IMR-90 (cell line): ENCODE measurements at regions not wholly inside any gene's neighbourhood (a gene's known extent, or its start where the extent isn't known, plus 50 kb on each side); places are given as distances from the start of the nearest gene placed in this dataset.

Source experiments
- ATAC-seq: fragments of 200-7000 bp; cut with Tn5 transposase; 2 replicates; pipeline ENCODE4 v1.9.1; 2020; ENCODE audit warnings: low read depth, mild to moderate bottlenecking, moderate library complexity
- BruUV-seq: library from RNA; stranded (reverse); fragments of 400-500 nt; replicated peaks from 2 replicates; lab custom pipeline; 2021; lab: Mats Ljungman, UMichigan
- CTCF ChIA-PET: fragments of 300-600 bp; formaldehyde crosslinking; extraction: SDS; loops from one replicate; lab custom pipeline; 2021; ENCODE audit warnings: antibody characterized with exemption; lab: Yijun Ruan, JAX
- POLR2A ChIA-PET: fragments of 300-600 bp; sonication (Branson Sonifier 250); formaldehyde crosslinking; loops from one replicate; lab custom pipeline; 2022; ENCODE audit warnings: antibody characterized with exemption; ENCODE audit not compliant: unreplicated experiment; lab: Charles Lee
- DNase-seq: peaks from one replicate; pipeline ENCODE4 v3.0.0; 2013
- H2AFZ ChIP-seq: replicated peaks from 2 replicates; pipeline ENCODE3; 2013; ENCODE audit warnings: low read length, mild to moderate bottlenecking; ENCODE audit not compliant: poor library complexity
- H2AK5ac ChIP-seq: 2 replicates; pipeline ENCODE4 v1.6.1; 2013; ENCODE audit warnings: low read depth, low read length, inconsistent platforms
- H2AK9ac ChIP-seq: replicated peaks from 2 replicates; pipeline ENCODE3; 2013; ENCODE audit warnings: mild to moderate bottlenecking, low read depth, low read length, moderate library complexity; ENCODE audit not compliant: poor library complexity
- H2BK120ac ChIP-seq: 2 replicates; pipeline ENCODE4 v1.6.1; 2013; ENCODE audit warnings: low read depth, low read length, inconsistent platforms
- H2BK15ac ChIP-seq: 3 replicates; pipeline ENCODE4 v1.6.1; 2013; ENCODE audit warnings: low read depth, low read length, inconsistent platforms
- H2BK20ac ChIP-seq: 2 replicates; pipeline ENCODE4 v1.6.1; 2013; ENCODE audit warnings: low read depth, mild to moderate bottlenecking, inconsistent platforms, low read length, moderate library complexity
- H2BK5ac ChIP-seq: 2 replicates; pipeline ENCODE4 v1.6.1; 2013; ENCODE audit warnings: mild to moderate bottlenecking, low read depth, low read length, inconsistent platforms; ENCODE audit not compliant: poor library complexity, severe bottlenecking
- H3K14ac ChIP-seq: replicated peaks from 2 replicates; pipeline ENCODE4 v1.6.1; 2013; ENCODE audit warnings: low read depth, low read length, inconsistent platforms
- H3K18ac ChIP-seq: 2 replicates; pipeline ENCODE4 v1.6.1; 2013; ENCODE audit warnings: low read depth, low read length, control low read depth
- H3K23ac ChIP-seq: 2 replicates; pipeline ENCODE4 v1.6.1; 2013; ENCODE audit warnings: low read depth, low read length, inconsistent platforms
- H3K27ac ChIP-seq: 2 replicates; pipeline ENCODE4 v1.5.1; 2013; ENCODE audit warnings: mild to moderate bottlenecking, control low read depth, low read length; ENCODE audit not compliant: insufficient read depth
- H3K27me3 ChIP-seq: 2 replicates; pipeline ENCODE4 v1.6.1; 2013; ENCODE audit warnings: low read length; ENCODE audit not compliant: control insufficient read depth, insufficient read depth
- H3K36me3 ChIP-seq: 2 replicates; pipeline ENCODE4 v1.6.1; 2013; ENCODE audit warnings: low read length, mixed read lengths; ENCODE audit not compliant: control insufficient read depth, insufficient read depth
- H3K4ac ChIP-seq: 2 replicates; pipeline ENCODE4 v1.6.1; 2013; ENCODE audit warnings: low read depth, low read length, inconsistent platforms
- H3K4me1 ChIP-seq: 2 replicates; pipeline ENCODE4 v1.6.1; 2013; ENCODE audit warnings: low read length, mixed read lengths; ENCODE audit not compliant: control insufficient read depth, insufficient read depth
- H3K4me2 ChIP-seq: 2 replicates; pipeline ENCODE4 v1.6.1; 2013; ENCODE audit warnings: low read depth, mild to moderate bottlenecking, control low read depth, low read length, moderate library complexity
- H3K4me3 ChIP-seq: 2 replicates; pipeline ENCODE4 v1.5.1; 2013; ENCODE audit warnings: low read depth, mild to moderate bottlenecking, control low read depth, low read length, moderate library complexity; ENCODE audit not compliant: insufficient read depth
- H3K56ac ChIP-seq: 2 replicates; pipeline ENCODE4 v1.6.1; 2013; ENCODE audit warnings: low read length, inconsistent platforms; ENCODE audit not compliant: insufficient read depth; ENCODE audit errors: extremely low read depth
- H3K79me1 ChIP-seq, 2 experiments: 2 replicates each; pipeline ENCODE4 v1.6.1; 2013; ENCODE audit warnings: low read length in 2 of 2, inconsistent platforms in 1 of 2, low read depth in 1 of 2
- H3K9ac ChIP-seq: 2 replicates; pipeline ENCODE4 v1.6.1; 2013; ENCODE audit warnings: low read depth, low read length, control low read depth
- H3K9me1 ChIP-seq: 2 replicates; pipeline ENCODE4 v1.6.1; 2013; ENCODE audit warnings: low read length, inconsistent platforms; ENCODE audit not compliant: insufficient read depth
- H3K9me3 ChIP-seq: 2 replicates; pipeline ENCODE4 v1.6.1; 2013; ENCODE audit warnings: low read length; ENCODE audit not compliant: control insufficient read depth, insufficient read depth
- H4K20me1 ChIP-seq: 2 replicates; pipeline ENCODE4 v1.6.1; 2013; ENCODE audit warnings: low read length, inconsistent platforms; ENCODE audit not compliant: insufficient read depth
- H4K5ac ChIP-seq: 2 replicates; pipeline ENCODE4 v1.6.1; 2013; ENCODE audit warnings: mild to moderate bottlenecking, low read depth, low read length, control low read depth
- H4K8ac ChIP-seq, 2 experiments: 2 replicates each; pipeline ENCODE4 v1.6.1; 2013; ENCODE audit warnings: low read depth in 2 of 2, low read length in 2 of 2, control low read depth in 1 of 2, inconsistent platforms in 1 of 2
- H4K91ac ChIP-seq: 2 replicates; pipeline ENCODE4 v1.6.1; 2013; ENCODE audit warnings: low read depth, low read length, inconsistent platforms; ENCODE audit not compliant: insufficient read depth
- CEBPB ChIP-seq: IDR thresholded peaks from 2 replicates; pipeline ENCODE4 v1.6.1; 2012; ENCODE audit warnings: low read depth, low read length, improper control_type of control experiment
- FOS ChIP-seq: fragments of 150-350 bp; IDR thresholded peaks from 2 replicates; pipeline ENCODE4 v1.6.1; 2016; ENCODE audit warnings: low read depth, low read length
- MXI1 ChIP-seq: IDR thresholded peaks from 2 replicates; pipeline ENCODE4 v1.6.1; 2012; ENCODE audit warnings: low read depth, mild to moderate bottlenecking, low read length, moderate library complexity, borderline replicate concordance
- WGBS, 2 experiments: methylation state at CpG; one replicate each; pipeline versions ENCODE4 v1.1.5 to v1.1.7; 2013; ENCODE audit warnings: missing lambda C conversion rate in 2 of 2; ENCODE audit not compliant: insufficient read length in 1 of 2; ENCODE audit errors: extremely low coverage in 2 of 2; 5-methylcytosine and 5-hydroxymethylcytosine counted together
- dilution Hi-C: fragments of 300-500 bp; cut with HindIII; formaldehyde crosslinking; loops from one replicate; pipeline ENCODE4 v1.14.3; 2018; ENCODE audit warnings: low sequenced_read_pairs; ENCODE audit not compliant: unreplicated experiment
- in situ Hi-C: fragments of 300-500 bp; cut with MboI; formaldehyde crosslinking; loops from 3 replicates; pipeline ENCODE4 v1.14.3; 2019; ENCODE audit warnings: low sequenced_read_pairs, inconsistent platforms, mixed read lengths
- intact Hi-C: fragments of 100-400 bp; cut with micrococcal nuclease; formaldehyde crosslinking; loops from 2 replicates; pipeline ENCODE4 v1.10.0; 2022

DNA sequence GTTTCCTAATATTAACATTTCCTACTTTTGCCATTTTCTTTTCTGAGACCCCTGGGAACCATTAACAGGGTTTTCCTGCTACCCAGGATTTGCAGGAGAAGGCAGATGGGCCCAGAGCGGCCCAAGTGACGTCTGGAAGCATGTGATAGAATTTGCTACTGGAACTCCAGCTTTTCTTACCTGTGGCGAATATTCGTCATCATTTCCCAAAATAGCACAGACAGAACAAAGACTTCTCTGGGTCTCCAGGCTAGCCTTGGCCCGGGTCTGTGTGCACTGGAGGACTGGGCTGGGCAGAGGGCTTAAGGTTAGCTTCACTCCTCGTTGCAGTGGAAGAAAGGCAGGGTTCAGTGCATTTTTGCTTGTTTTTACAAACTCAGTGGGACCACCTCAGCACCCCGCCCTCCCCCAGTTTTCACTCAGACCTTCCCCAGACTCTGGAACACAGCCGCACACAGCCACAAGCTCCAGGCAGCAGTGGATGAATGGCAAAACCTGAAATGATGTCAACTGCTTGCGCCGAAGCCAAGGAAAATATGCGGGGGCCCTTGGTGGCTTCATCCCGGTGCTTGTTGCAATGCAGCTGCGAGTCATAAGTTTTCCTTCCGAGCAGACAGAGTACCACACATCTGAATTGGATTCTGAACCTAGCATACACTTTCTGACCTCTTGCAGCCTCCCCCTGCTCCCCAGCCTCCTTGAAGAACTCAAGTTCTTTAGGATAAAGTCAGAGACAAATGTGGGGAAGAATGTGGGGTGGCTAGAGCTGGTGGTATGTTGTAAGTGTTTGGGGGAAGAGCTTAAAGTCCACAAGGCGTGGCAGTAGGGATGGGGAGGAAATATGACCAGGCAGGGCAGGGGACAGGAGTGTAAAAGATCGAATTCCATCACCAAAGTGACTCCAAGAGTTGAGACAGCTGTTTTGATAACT lies 586.0 kb downstream of the CCDC171 start:
- peak overlapping the region; percentile 77 for H2AFZ ChIP-seq
- no peaks in the 10 kb centered on the region for H3K9me3 ChIP-seq
- no peaks in the 10 kb centered on the region for H3K27me3 ChIP-seq
- peak overlapping the region; percentile 51; the same call in 1 of the 2 replicates for H2AK5ac ChIP-seq
- peak overlapping the region; percentile 56 for H3K27ac ChIP-seq
- H3K14ac ChIP-seq: 0 out of 2 replicates have a peak overlapping the region, but pooled peaks have one; percentile 30
- intact Hi-C loops (no loop called here), in situ Hi-C loops (no loop called here), dilution Hi-C loops (no loop called here)
- H2BK15ac ChIP-seq: peak overlapping the region; percentile 29; the same call in 2 of the 3 replicates
- H3K4me2 ChIP-seq: peak overlapping the region; percentile 38
- CTCF ChIA-PET: interaction anchor here (0.6 to 1.1 kb wide), 2 partner anchors 74 to 360 kb away, joined by 3 to 4 read pairs; no protein-coding TSS in a partner anchor
- H3K9ac ChIP-seq: no peak overlapping the region; the same call in 1 of the 2 replicates
- H2BK5ac ChIP-seq: peak overlapping the region; percentile 20
- no peak overlapping the region for H3K23ac ChIP-seq
- peak overlapping the region; percentile 1 to 49; a peak in 3 of 4 replicates for H4K8ac ChIP-seq
- no peaks in the 10 kb centered on the region for H4K20me1 ChIP-seq
- TF ChIP-seq FOS (0 out of 2 replicates have a peak, but pooled peaks have one; percentile 34), MXI1 (no peak), CEBPB (peak; percentile 86)
- WGBS, 2 experiments: 12% methylated on average over 6 of the region's 16 CpGs; no CpG with 5 or more reads in 1 of the 2 experiments
- no peaks in the 10 kb centered on the region for H3K79me1 ChIP-seq
- H3K36me3 ChIP-seq: no peaks in the 10 kb centered on the region
- H3K9me1 ChIP-seq: peaks cover 3% of the 10 kb centered on the region; the same call in 1 of the 2 replicates
- H4K5ac ChIP-seq: peak overlapping the region; percentile 24
- H3K4ac ChIP-seq: peak overlapping the region; percentile 70
- H2BK120ac ChIP-seq: peak overlapping the region; percentile 88
- BruUV-seq: no TSS peak
- H2AK9ac ChIP-seq: no peak overlapping the region
- DNase-seq: peak; percentile 88
- peaks cover 17% of the 10 kb centered on the region for H3K4me1 ChIP-seq
- H4K91ac ChIP-seq: peak overlapping the region; percentile 58
- H2BK20ac ChIP-seq: peak overlapping the region; percentile 45
- POLR2A ChIA-PET: no interaction called here
- no peak overlapping the region for H3K56ac ChIP-seq
- peak; percentile 72 for ATAC-seq
- peak overlapping the region; percentile 59 for H3K18ac ChIP-seq
- no peak overlapping the region for H3K4me3 ChIP-seq
